Glomerular endothelial cell (primary cell): ENCODE measurements at regions not wholly inside any gene's neighbourhood (a gene's known extent, or its start where the extent isn't known, plus 50 kb on each side); places are given as distances from the start of the nearest gene placed in this dataset.
A peak's percentile ranks its signal among the peaks of the same experiment; 100 is the strongest.

Experiments
- DNase-seq: peaks from one replicate; pipeline ENCODE4 v3.0.0-alpha.2; 2011; ENCODE audit warnings: low read depth, low spot score; ENCODE audit errors: extremely low read depth

- no peak for DNase-seq
Measured at GRCh38 chr10:83955406-83955805, 183.9 kb upstream of the GHITM start.

GRCh38 chr10:83957168-83957947, 182.0 kb upstream of the GHITM start:
- DNase-seq, result no peak

GRCh38 chr10:83959328-83959727, 180.0 kb upstream of the GHITM start:
- DNase-seq, result no peak

GRCh38 chr10:83960125-83960524, 179.2 kb upstream of the GHITM start:
- no peak for DNase-seq

GRCh38 chr10:83961620-83962019, 177.7 kb upstream of the GHITM start:
- DNase-seq, result no peak

GRCh38 chr10:83963446-83963845, 175.9 kb upstream of the GHITM start:
- DNase-seq, result no peak

- DNase-seq, result no peak
Measured at GRCh38 chr10:83965473-83965872, 173.8 kb upstream of the GHITM start.

GRCh38 chr10:83968052-83968451, 171.3 kb upstream of the GHITM start:
- no peak for DNase-seq

- DNase-seq, result no peak
Measured at GRCh38 chr10:83978681-83979383, 160.5 kb upstream of the GHITM start.

- no peak for DNase-seq
Measured at GRCh38 chr10:83982812-83983211, 156.5 kb upstream of the GHITM start.

- peak; percentile 7 for DNase-seq
Measured at GRCh38 chr10:83983578-83984255, 155.6 kb upstream of the GHITM start.

GRCh38 chr10:83984256-83984640, 155.1 kb upstream of the GHITM start:
- no peak for DNase-seq

GRCh38 chr10:83986800-83987199, 152.5 kb upstream of the GHITM start:
- DNase-seq, result no peak

GRCh38 chr10:83987216-83987615, 152.1 kb upstream of the GHITM start:
- DNase-seq, result no peak

GRCh38 chr10:83988435-83988834, 150.9 kb upstream of the GHITM start:
- DNase-seq, result no peak

- DNase-seq, result no peak
Measured at GRCh38 chr10:83990126-83990525, 149.2 kb upstream of the GHITM start.

- DNase-seq, result no peak
Measured at GRCh38 chr10:83991986-83992753, 147.1 kb upstream of the GHITM start.

- no peak for DNase-seq
Measured at GRCh38 chr10:83994325-83994724, 145.0 kb upstream of the GHITM start.

GRCh38 chr10:83995738-83996331, 143.5 kb upstream of the GHITM start:
- no peak for DNase-seq

GRCh38 chr10:84004221-84004620, 135.1 kb upstream of the GHITM start:
- no peak for DNase-seq

GRCh38 chr10:84005403-84005802, 133.9 kb upstream of the GHITM start:
- no peak for DNase-seq
